GM21717 (cell line): ENCODE measurements at regions not wholly inside any gene's neighbourhood (a gene's known extent, or its start where the extent isn't known, plus 50 kb on each side); places are given as distances from the start of the nearest gene placed in this dataset.
A peak's percentile ranks its signal among the peaks of the same experiment; 100 is the strongest.

Source experiments
- ATAC-seq: cut with Tn5 transposase; IDR thresholded peaks from one replicate; pipeline ENCODE4 v1.9.1; 2021; ENCODE audit warnings: mild to moderate bottlenecking, moderate library complexity; ENCODE audit not compliant: unreplicated experiment

GRCh38 chr13:100818711-100819110 is 144.1 kb upstream of the TMTC4 start:
- no peak for ATAC-seq

- no peak for ATAC-seq
Measured at GRCh38 chr13:100817928-100818327, 143.3 kb upstream of the TMTC4 start.

- ATAC-seq, result no peak
Measured at GRCh38 chr13:100815476-100816046, 141.0 kb upstream of the TMTC4 start.

- no peak for ATAC-seq
Measured at GRCh38 chr13:100812982-100813584, 138.5 kb upstream of the TMTC4 start.

- ATAC-seq, result no peak
Measured at GRCh38 chr13:100811928-100812327, 137.3 kb upstream of the TMTC4 start.

- no peak for ATAC-seq
Measured at GRCh38 chr13:100811024-100811865, 136.7 kb upstream of the TMTC4 start.

- no peak for ATAC-seq
Measured at GRCh38 chr13:100810481-100810880, 135.9 kb upstream of the TMTC4 start.

- ATAC-seq, result no peak
Measured at GRCh38 chr13:100809856-100810255, 135.3 kb upstream of the TMTC4 start.

- ATAC-seq, result no peak
Measured at GRCh38 chr13:100809129-100809390, 134.5 kb upstream of the TMTC4 start.

GRCh38 chr13:100808330-100809128 is 133.9 kb upstream of the TMTC4 start:
- no peak for ATAC-seq

GRCh38 chr13:100803091-100803490 is 128.5 kb upstream of the TMTC4 start:
- ATAC-seq, result no peak

- no peak for ATAC-seq
Measured at GRCh38 chr13:100800283-100800875, 125.8 kb upstream of the TMTC4 start.

- ATAC-seq, result no peak
Measured at GRCh38 chr13:100798739-100799361, 124.3 kb upstream of the TMTC4 start.

GRCh38 chr13:100797921-100798320 is 123.3 kb upstream of the TMTC4 start:
- no peak for ATAC-seq

GRCh38 chr13:100796463-100796862 is 121.9 kb upstream of the TMTC4 start:
- no peak for ATAC-seq

GRCh38 chr13:100794575-100794974 is 120.0 kb upstream of the TMTC4 start:
- ATAC-seq, result no peak

- ATAC-seq, result no peak
Measured at GRCh38 chr13:100790405-100790804, 115.8 kb upstream of the TMTC4 start.

- ATAC-seq, result peak; percentile 96
Measured at GRCh38 chr13:100789968-100790367, 115.4 kb upstream of the TMTC4 start.

- ATAC-seq, result peak; percentile 19
Measured at GRCh38 chr13:100789481-100789880, 114.9 kb upstream of the TMTC4 start.

GRCh38 chr13:100789025-100789424 is 114.4 kb upstream of the TMTC4 start:
- no peak for ATAC-seq

- no peak for ATAC-seq
Measured at GRCh38 chr13:100788540-100788939, 113.9 kb upstream of the TMTC4 start.
